SJCRH30 (cell line): ENCODE measurements at regions not wholly inside any gene's neighbourhood (a gene's known extent, or its start where the extent isn't known, plus 50 kb on each side); places are given as distances from the start of the nearest gene placed in this dataset.

Experiments used
- DNase-seq, 2 experiments: peaks; one replicate each; pipeline ENCODE4 v3.0.0-alpha.2; 2015 to 2020
- H3K27ac ChIP-seq: fragments of 250-450 bp; sonication (Bioruptor Pico); 2 replicates; pipeline ENCODE4 v1.5.1; 2020; ENCODE audit warnings: mild to moderate bottlenecking, moderate library complexity
- H3K27me3 ChIP-seq: fragments of 250-450 bp; sonication (Bioruptor Pico); 2 replicates; pipeline ENCODE4 v1.5.1; 2020; ENCODE audit warnings: mild to moderate bottlenecking, moderate library complexity
- H3K36me3 ChIP-seq: fragments of 250-450 bp; sonication (Bioruptor Pico); 2 replicates; pipeline ENCODE4 v1.5.1; 2020; ENCODE audit warnings: mild to moderate bottlenecking, moderate library complexity
- H3K4me1 ChIP-seq: fragments of 250-450 bp; sonication (Bioruptor Pico); 2 replicates; pipeline ENCODE4 v1.5.1; 2020; ENCODE audit warnings: mild to moderate bottlenecking, moderate library complexity
- H3K4me3 ChIP-seq: fragments of 250-450 bp; sonication (Bioruptor Pico); 2 replicates; pipeline ENCODE4 v1.5.1; 2020; ENCODE audit warnings: mild to moderate bottlenecking, moderate library complexity
- H3K9me3 ChIP-seq: fragments of 250-450 bp; sonication (Bioruptor Pico); replicated peaks from 2 replicates; pipeline ENCODE4 v1.5.1; 2020; ENCODE audit warnings: mild to moderate bottlenecking, moderate library complexity

DNA sequence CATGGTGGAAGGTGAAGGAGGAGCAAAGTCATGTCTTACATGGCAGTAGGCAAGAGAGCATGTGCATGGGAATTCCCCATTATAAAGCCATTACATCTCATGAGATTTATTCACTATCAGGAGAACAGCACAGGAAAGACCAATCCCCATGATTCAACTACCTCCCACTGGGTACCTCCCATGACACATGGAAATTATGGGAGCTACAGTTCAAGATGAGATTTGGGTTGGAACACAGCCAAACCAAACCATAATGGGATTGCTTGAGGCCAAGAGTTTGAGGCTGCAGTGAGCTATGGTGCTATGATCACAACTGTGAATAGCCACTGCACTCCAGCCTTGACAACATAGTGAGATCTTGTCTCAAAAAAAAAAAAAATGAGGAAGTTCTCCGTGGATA lies 581.8 kb downstream of the TAF11L14 start:
- Histone ChIP-seq H3K4me1 (no peaks in the 10 kb centered on the region), H3K27ac (no peak overlapping the region), H3K27me3 (no peaks in the 10 kb centered on the region), H3K9me3 (no peaks in the 10 kb centered on the region), H3K4me3 (no peak overlapping the region), H3K36me3 (no peaks in the 10 kb centered on the region)
- peak; percentile 5 to 30 for DNase-seq

DNA sequence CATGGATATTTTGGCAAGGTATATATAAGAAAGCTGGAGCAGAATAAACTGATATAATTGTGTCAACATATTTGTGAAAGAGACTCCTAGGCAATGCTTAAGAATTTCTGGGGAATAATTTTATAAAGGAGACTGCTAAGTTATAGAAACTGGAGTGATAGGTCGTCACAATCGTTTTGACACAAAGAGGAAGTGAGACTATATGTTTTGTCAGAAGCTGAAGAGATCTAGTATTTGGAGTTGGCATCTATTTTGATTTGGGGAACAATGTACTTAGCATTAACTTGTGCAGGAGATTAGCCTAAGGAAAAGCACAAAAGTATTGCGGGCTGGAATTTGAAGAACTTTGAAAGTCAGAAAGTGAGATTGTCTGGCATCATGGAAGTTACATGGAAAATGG lies 582.5 kb downstream of the TAF11L14 start:
- H3K27ac ChIP-seq = no peak overlapping the region
- no peaks in the 10 kb centered on the region for H3K27me3 ChIP-seq
- no peaks in the 10 kb centered on the region for H3K4me1 ChIP-seq
- no peaks in the 10 kb centered on the region for H3K9me3 ChIP-seq
- H3K36me3 ChIP-seq = no peaks in the 10 kb centered on the region
- DNase-seq = no peak
- no peak overlapping the region for H3K4me3 ChIP-seq

DNA sequence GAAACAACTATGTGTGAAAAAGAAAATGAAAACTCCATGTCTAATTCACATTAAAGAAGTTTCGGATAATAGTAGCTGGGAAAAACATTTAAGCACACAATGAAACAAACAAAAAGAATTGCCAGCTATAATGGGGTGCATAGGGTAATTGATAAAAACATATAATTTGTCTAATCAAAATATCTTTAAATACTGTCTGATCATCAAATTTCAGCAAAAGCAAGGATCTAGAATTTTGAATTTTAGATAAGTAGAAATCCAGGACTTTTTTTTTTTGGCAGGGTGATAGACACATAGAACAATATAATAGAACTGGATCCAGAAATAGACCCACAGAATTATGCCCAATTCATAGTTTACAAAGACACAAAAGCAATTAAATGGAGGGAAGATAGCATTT lies 585.0 kb downstream of the TAF11L14 start:
- no peaks in the 10 kb centered on the region for H3K27me3 ChIP-seq
- no peak for DNase-seq
- no peak overlapping the region for H3K27ac ChIP-seq
- H3K36me3 ChIP-seq = no peaks in the 10 kb centered on the region
- H3K4me1 ChIP-seq = no peaks in the 10 kb centered on the region
- H3K9me3 ChIP-seq = no peaks in the 10 kb centered on the region
- no peak overlapping the region for H3K4me3 ChIP-seq

DNA sequence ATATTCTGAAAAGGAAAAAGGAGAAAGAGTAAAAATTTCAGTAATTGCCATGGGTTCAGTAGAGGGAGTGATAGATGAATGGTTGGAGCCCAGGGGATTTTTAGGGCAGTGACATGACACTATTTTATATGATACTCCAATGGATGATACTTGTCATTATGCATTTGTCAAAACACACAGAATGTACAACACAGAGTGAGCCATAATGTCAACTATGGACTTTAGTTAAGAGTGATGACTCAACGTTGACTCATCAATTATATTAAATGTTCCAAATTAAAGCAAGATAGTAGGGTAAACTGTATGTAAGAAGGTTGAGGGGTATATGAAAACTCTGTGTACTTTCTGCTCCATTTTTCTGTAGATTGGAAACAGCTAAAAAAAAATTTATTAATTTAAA lies 586.4 kb downstream of the TAF11L14 start:
- Histone ChIP-seq H3K27ac (no peak overlapping the region), H3K9me3 (no peaks in the 10 kb centered on the region), H3K36me3 (no peaks in the 10 kb centered on the region), H3K4me1 (no peaks in the 10 kb centered on the region), H3K27me3 (no peaks in the 10 kb centered on the region), H3K4me3 (no peak overlapping the region)
- no peak for DNase-seq

DNA sequence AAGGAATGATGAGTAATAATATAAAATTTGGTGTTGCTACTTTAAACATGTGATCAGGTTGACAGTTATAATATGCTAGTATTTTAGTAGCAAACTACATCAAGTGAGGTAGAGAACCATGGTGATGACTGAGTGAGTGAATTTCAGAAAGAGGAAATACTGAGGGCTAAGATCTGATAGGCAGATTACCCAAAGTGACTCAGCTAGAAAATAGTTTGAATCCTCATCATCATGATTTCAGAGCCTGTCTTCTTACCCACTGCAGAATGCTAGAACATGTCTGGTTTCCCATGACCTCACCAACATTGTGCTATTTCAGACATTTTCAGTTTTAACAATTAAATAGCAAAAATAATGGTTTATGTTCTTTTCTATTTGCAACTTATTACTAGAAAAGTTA lies 602.1 kb downstream of the TAF11L14 start:
- no peaks in the 10 kb centered on the region for H3K4me1 ChIP-seq
- no peaks in the 10 kb centered on the region for H3K36me3 ChIP-seq
- H3K4me3 ChIP-seq = no peak overlapping the region
- H3K27ac ChIP-seq = no peak overlapping the region
- no peaks in the 10 kb centered on the region for H3K9me3 ChIP-seq
- DNase-seq = no peak
- no peaks in the 10 kb centered on the region for H3K27me3 ChIP-seq

DNA sequence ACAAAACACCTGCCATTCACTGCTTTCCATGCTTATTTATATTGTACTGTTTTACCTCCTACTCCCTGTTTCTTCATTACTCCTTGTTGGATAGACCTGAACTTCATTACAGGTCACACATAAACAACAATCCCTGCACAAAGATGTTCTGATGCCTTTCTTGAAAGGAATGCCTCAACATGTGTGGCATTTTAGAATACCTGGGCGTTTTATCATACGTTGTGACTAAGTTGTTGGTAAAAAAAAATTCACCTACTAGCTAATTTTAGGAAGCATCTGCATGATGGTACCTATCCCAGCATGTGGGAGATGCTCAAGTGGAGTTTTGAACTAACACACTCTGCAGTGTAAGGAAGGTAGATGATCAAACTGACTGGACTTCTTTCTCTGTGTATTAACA lies 604.1 kb downstream of the TAF11L14 start:
- Histone ChIP-seq H3K4me1 (no peaks in the 10 kb centered on the region), H3K27ac (no peak overlapping the region), H3K36me3 (no peaks in the 10 kb centered on the region), H3K9me3 (no peaks in the 10 kb centered on the region), H3K27me3 (no peaks in the 10 kb centered on the region), H3K4me3 (no peak overlapping the region)
- no peak for DNase-seq

DNA sequence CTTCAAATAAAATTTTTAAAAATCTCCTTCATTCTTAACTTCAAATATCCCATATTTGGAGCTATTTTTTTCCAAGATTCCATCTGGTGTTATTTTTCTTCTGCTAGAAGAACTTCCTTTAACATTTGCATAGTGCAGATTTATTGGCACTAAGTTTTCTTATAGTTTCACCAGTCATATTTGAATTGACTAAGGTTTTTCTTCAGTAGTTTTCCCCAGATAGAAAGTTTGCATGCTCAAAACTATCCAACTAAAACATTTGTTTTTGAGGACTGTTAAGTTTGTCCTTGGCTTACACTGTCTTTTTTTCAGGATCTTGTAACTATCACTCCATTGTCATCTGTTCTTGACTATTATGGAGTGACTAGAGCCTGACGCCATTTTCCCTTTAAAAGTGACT lies 606.7 kb downstream of the TAF11L14 start:
- H3K4me3 ChIP-seq = no peak overlapping the region

DNA sequence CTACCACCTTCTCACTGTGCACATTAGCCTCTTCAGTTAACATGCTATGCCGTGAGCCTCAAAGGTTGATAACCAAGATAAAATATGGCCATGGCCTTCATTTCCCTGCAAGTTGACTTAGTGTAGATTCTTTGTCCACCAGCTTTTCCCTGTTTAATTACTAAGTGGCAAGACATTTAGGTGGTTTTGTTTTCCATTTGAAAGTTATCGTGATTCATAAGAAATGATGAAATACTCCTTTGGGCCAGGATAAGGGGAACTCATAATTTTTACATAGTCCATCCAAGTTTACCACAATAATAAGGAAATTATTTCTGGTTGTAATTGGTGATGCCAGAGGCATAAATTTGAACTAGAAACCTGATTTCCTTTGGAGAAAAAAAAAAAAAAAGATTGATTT lies 609.6 kb downstream of the TAF11L14 start:
- Histone ChIP-seq H3K36me3 (no peaks in the 10 kb centered on the region), H3K4me3 (no peak overlapping the region), H3K9me3 (no peaks in the 10 kb centered on the region), H3K27me3 (no peaks in the 10 kb centered on the region), H3K4me1 (no peaks in the 10 kb centered on the region), H3K27ac (no peak overlapping the region)
- DNase-seq = no peak

More for the DNA sequence above, 606.7 kb downstream of the TAF11L14 start:
- Histone ChIP-seq H3K27me3 (no peaks in the 10 kb centered on the region), H3K9me3 (no peaks in the 10 kb centered on the region), H3K36me3 (no peaks in the 10 kb centered on the region), H3K27ac (no peak overlapping the region), H3K4me1 (no peaks in the 10 kb centered on the region)
- no peak for DNase-seq

DNA sequence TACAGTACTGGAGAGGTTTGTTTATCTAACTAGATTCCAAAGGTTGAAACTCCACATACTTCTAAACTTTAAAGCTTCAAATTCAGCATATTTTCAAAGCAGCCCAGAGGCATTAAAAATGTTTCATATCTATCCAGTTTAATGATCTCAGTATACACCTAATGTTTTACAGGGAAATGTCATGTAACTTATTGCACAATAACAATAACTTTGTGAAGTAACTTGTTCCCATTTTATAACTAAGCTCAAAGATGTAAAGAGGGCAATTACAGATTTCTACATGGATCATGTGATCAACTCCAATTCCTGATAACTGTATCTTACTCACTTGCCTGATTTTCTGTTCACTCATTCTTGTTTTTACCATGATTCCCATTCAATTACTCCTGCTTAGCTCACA lies 610.0 kb downstream of the TAF11L14 start:
- Histone ChIP-seq H3K36me3 (no peaks in the 10 kb centered on the region), H3K4me3 (no peak overlapping the region), H3K27me3 (no peaks in the 10 kb centered on the region), H3K4me1 (no peaks in the 10 kb centered on the region), H3K27ac (no peak overlapping the region), H3K9me3 (no peaks in the 10 kb centered on the region)
- no peak for DNase-seq

DNA sequence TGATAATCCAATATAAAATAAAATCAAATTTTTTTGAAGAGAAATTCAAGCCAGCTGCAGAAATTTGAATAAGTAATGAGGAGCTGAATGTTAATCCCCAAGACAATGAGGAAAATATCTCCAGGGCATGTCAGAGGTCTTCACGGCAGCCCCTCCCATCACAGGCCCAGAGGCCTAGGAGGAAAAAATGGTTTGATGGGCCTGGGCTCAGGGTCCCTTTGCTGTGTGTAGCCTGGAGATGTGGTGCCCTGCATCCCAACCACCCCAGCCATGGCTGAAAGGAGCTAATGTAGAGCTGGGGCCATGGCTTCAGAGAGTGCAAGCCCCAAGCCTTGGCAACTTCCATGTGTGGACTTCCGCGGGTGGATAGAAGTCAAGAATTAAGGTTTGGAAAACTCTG lies 618.3 kb downstream of the TAF11L14 start:
- no peak overlapping the region for H3K4me3 ChIP-seq
- no peak for DNase-seq
- H3K9me3 ChIP-seq = no peaks in the 10 kb centered on the region
- no peaks in the 10 kb centered on the region for H3K4me1 ChIP-seq
- no peak overlapping the region for H3K27ac ChIP-seq
- H3K36me3 ChIP-seq = no peaks in the 10 kb centered on the region
- H3K27me3 ChIP-seq = no peaks in the 10 kb centered on the region

DNA sequence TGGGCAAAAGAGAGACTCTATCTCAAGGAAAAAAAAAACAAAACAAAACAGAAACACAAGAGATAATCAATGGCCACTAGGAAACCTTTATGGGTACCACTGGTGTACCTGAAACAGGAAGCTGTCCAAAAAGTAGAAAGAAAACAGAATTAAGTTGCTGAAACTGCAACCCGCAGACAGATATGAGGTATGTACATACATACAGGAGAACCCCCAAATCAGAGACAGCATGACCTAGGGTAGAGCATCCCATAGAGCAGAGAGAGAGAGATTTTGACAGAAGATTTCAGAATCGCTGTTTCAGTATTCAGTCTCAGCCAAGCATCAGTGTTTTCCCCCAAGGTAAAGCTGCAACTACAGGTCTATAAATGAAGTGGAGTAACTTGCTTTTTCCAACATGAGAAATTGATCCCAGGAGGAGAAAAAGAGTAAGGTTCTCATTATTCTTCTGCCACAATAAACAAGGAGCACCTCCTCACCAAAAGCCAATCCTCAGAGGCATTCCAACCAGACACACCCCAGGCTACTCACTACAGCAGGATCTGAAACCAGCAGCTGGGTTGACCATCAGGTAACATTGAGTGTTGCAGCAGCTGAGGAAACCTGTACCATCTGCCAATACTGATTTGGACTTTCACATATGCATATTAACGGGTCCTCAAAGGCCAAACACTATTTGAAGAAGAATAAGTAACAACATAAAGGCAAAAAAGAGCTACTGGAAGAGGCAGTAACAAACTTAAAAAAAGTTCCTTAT lies 630.0 kb downstream of the TAF11L14 start:
- no peak overlapping the region for H3K4me3 ChIP-seq
- H3K9me3 ChIP-seq = no peaks in the 10 kb centered on the region
- no peaks in the 10 kb centered on the region for H3K36me3 ChIP-seq
- no peak for DNase-seq
- no peaks in the 10 kb centered on the region for H3K27me3 ChIP-seq
- H3K4me1 ChIP-seq = no peaks in the 10 kb centered on the region
- no peak overlapping the region for H3K27ac ChIP-seq

DNA sequence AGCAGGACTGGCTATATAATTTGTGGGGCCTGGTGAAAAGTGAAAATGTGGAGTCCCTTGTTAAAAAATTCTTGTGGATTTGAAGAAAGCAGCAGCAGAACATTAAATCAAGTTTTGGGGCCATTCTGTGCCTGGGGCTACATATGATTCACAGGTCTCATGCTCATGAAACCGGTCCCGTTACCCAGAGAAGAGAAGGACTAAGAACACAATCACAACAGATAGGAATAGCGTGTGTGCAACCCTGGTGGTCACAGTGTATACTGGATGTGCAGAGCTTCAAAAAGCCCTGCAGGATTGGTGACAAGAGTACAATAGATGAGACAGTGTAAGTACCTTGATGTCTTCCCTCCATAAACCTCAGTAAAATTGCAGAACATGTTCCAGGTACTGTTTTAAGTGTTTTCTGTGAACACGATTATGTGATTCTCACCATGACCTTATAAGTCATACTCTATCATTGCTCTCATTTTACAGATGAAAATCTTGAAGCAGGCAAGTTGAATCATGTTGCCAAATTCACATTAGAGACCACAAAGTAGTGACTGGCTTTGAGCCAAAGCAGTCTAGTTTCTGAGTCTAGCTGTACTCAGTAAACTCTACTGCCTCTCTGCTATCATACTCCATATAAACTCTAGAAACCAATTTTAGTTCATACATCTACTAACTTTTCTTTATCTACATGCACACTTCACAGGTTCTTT lies 636.5 kb downstream of the TAF11L14 start:
- Histone ChIP-seq H3K27me3 (no peaks in the 10 kb centered on the region), H3K27ac (no peak overlapping the region), H3K36me3 (no peaks in the 10 kb centered on the region), H3K9me3 (no peaks in the 10 kb centered on the region), H3K4me1 (no peaks in the 10 kb centered on the region), H3K4me3 (no peak overlapping the region)
- DNase-seq = peak in 1 of 2 experiments; percentile 11

DNA sequence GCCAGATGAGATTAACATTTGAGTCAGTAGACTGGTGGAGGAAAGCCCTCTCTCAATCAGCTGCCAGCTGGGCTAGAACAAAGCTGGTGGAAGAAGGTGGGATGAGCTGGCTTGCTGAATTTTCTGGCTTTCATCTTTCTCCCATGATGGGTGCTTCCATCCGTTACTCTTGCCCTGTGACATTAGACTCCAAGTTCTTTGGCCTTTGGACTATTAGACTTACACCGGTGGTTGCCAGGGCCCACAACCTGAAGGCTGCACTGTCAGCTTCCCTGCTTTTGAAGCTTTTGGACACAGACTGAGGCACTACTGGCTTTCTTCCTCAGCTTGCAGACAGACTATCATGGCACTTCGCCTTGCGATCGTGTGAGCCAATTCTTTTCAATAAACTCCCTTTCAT lies 642.7 kb downstream of the TAF11L14 start:
- no peaks in the 10 kb centered on the region for H3K4me1 ChIP-seq
- H3K27me3 ChIP-seq = no peaks in the 10 kb centered on the region
- no peaks in the 10 kb centered on the region for H3K9me3 ChIP-seq
- no peak overlapping the region for H3K27ac ChIP-seq
- H3K36me3 ChIP-seq = no peaks in the 10 kb centered on the region
- no peak overlapping the region for H3K4me3 ChIP-seq
- DNase-seq = no peak

DNA sequence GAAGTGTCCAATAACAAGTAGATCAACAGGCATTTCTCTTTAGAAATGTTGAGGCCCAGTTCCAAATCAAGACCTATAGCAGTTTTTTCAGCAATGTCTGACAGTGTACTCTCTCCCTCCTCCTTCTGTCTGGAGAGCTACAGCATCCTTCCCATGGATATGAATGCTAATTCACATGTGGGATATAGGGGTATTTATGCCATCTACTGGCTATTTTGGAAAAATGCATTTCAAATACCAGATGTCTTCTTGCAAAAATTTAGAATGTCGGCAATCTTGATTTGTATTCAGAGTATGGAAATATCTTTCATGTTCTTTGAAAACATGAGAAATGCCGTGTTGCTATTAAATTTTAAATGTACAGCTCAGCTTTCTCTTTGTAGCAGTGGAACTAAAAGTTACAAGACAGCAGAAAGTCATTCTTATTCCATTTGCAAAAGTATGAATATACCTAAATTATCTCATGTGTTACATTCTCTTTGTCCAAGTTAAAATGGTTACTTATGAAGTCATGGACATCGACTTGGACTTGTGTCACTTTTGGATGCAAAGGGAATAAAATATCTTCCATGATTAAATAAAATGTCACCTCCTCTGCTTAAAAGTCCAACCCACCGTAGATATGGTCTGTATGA lies 647.8 kb downstream of the TAF11L14 start:
- peak in 1 of 2 experiments; percentile 41 for DNase-seq

DNA sequence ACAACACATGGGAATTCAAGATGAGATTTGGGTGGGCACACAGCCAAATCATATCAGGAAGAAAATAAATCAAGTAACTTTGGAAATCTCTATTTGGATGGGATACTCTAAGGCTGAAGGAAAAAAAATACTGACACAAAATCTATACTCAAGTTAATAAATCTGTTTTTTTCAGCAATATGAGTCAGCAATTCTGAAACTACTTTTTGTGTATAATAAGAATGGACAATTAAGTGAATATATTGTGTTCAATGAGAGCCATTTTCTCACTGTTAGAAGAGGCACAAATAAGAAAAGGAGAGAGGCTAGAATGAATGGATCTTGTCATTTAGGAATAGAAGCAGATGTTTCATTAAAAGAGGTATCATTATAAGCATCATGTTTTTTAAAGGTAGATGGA lies 651.0 kb downstream of the TAF11L14 start:
- Histone ChIP-seq H3K9me3 (no peaks in the 10 kb centered on the region), H3K36me3 (no peaks in the 10 kb centered on the region), H3K27me3 (no peaks in the 10 kb centered on the region), H3K4me1 (no peaks in the 10 kb centered on the region), H3K27ac (no peak overlapping the region), H3K4me3 (no peak overlapping the region)
- DNase-seq = no peak

More for the DNA sequence above, 647.8 kb downstream of the TAF11L14 start:
- Histone ChIP-seq H3K27me3 (no peaks in the 10 kb centered on the region), H3K27ac (no peak overlapping the region), H3K4me1 (no peaks in the 10 kb centered on the region), H3K4me3 (no peak overlapping the region), H3K9me3 (no peaks in the 10 kb centered on the region), H3K36me3 (no peaks in the 10 kb centered on the region)
